Stimulated activated naive CD8-positive, alpha-beta T cell treated with anti-CD3 and anti-CD28 coated beads, Interleukin-15, Interleukin-2, amounts not matched to agents 100 ng/mL and 50 ng/mL, for 24 hours (primary cell): ENCODE measurements at regions not wholly inside any gene's neighbourhood (a gene's known extent, or its start where the extent isn't known, plus 50 kb on each side); places are given as distances from the start of the nearest gene placed in this dataset.

Experiments used
- H3K27ac Mint-ChIP-seq: one replicate; pipeline ENCODE4 v1.8.0; 2021; ENCODE audit warnings: mild to moderate bottlenecking, mixed read lengths
- H3K27me3 Mint-ChIP-seq: one replicate; pipeline ENCODE4 v1.8.0; 2021; ENCODE audit warnings: mixed read lengths
- H3K36me3 Mint-ChIP-seq: one replicate; pipeline ENCODE4 v1.8.0; 2021; ENCODE audit warnings: low read depth, mixed read lengths
- H3K4me1 Mint-ChIP-seq: one replicate; pipeline ENCODE4 v1.8.0; 2021; ENCODE audit warnings: low read depth, mixed read lengths
- H3K4me3 Mint-ChIP-seq: one replicate; pipeline ENCODE4 v1.8.0; 2021; ENCODE audit warnings: mild to moderate bottlenecking, mixed read lengths
- H3K9me3 Mint-ChIP-seq: one replicate; pipeline ENCODE4 v1.8.0; 2021; ENCODE audit warnings: mixed read lengths

DNA sequence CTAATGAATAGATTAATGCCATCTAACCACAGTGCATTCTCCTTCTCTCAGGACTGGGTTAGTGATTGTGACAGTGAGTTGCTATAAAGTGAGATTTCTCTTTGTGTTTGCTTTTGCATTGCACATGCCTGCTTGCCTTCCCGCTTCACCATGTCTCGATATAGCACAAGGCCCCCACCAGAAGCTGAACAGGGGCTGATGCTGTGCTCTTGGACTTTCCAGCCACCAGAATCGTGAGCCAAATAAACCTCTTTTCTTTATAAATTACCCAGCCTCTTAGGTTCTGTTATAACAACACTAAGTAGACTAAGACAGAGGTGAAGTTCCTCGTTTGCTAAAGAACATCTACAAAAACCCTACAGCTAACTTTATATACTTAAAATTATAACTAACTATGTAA lies 173.0 kb downstream of the KIF26A start:
- no peaks in the 10 kb centered on the region for H3K36me3 Mint-ChIP-seq
- H3K9me3 Mint-ChIP-seq: no peaks in the 10 kb centered on the region
- no peaks in the 10 kb centered on the region for H3K4me1 Mint-ChIP-seq
- no peak overlapping the region for H3K4me3 Mint-ChIP-seq
- no peaks in the 10 kb centered on the region for H3K27me3 Mint-ChIP-seq
- no peak overlapping the region for H3K27ac Mint-ChIP-seq

DNA sequence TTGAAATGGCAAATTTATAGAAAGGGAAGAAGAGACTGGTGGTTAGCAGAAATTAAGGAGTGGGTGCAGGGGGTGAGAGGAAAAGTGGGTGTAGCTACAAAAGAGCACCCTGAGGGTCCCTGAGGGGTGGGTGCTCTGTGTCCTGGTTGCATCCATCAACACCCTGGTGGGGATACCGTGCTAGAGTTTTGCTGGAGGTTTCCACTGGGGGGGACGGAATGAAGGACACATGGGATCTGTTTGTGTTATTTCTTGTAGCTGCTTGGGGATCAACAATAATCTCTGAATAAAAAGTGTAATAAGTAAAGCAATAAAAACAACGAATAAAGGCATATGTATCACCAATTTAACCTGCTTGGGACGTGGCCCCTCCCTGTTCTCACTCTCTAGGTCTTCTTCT lies 175.3 kb downstream of the KIF26A start:
- no peaks in the 10 kb centered on the region for H3K9me3 Mint-ChIP-seq
- H3K4me3 Mint-ChIP-seq: no peak overlapping the region
- H3K27me3 Mint-ChIP-seq: no peaks in the 10 kb centered on the region
- H3K36me3 Mint-ChIP-seq: no peaks in the 10 kb centered on the region
- H3K4me1 Mint-ChIP-seq: no peaks in the 10 kb centered on the region
- no peak overlapping the region for H3K27ac Mint-ChIP-seq

DNA sequence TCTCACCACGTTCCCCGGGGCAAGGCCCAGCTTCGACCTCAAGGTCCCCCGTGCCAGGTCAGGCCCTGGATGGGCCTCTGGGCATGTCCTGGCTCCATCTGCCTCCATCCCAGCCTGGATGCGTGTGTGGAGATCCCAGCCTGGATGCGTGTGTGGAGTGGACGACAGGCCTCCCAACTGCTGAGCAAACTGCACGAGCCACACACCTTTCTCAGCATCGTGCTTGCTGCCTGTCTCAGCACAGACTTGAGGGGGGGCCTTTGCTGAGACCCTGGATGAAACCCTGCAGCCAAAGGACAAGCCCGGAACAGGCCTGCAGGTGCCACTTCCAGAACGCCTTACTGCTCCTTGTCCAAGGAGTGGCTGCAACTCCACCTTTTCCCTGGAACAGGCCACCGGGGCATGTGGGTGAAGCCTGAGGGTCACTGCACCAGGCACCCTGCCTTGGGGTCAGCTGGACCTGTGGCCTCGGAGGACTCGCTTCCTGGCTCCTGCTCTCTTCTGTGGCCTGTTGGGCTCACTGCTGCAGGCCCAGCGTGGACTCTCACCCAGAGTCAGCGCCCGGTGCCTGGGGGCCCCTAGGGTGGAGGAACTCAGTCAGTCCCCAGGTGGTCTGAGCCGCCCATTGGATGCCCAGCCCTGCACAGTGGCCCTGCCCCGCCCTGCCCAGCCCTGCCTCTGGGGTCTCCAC lies 176.0 kb downstream of the KIF26A start:
- Mint-ChIP-seq H3K27me3 (no peaks in the 10 kb centered on the region), H3K27ac (no peak overlapping the region), H3K36me3 (no peaks in the 10 kb centered on the region), H3K9me3 (no peaks in the 10 kb centered on the region), H3K4me1 (no peaks in the 10 kb centered on the region), H3K4me3 (no peak overlapping the region)

DNA sequence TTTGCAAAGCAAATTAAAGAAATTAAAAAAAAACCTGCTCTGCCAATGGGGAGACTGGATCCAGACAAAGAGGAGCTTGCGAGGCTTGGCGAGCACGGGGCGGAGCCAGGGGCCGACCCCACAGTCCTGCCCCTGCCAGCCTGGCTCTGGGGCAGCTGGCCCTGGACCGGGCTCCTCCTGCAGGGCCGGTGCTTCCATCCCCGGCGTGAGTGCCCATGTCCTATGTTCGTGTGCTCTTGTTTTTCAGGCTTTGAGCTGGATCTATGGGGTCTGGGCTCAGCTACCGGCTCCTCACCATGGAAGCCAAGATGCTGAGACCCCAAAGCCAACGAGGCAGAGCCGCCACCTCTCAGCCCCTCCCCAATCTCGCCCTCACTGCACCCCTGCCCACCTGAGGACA lies 176.8 kb downstream of the KIF26A start:
- Mint-ChIP-seq H3K4me3 (no peak overlapping the region), H3K9me3 (no peaks in the 10 kb centered on the region), H3K27ac (no peak overlapping the region), H3K27me3 (no peaks in the 10 kb centered on the region), H3K36me3 (no peaks in the 10 kb centered on the region), H3K4me1 (no peaks in the 10 kb centered on the region)

DNA sequence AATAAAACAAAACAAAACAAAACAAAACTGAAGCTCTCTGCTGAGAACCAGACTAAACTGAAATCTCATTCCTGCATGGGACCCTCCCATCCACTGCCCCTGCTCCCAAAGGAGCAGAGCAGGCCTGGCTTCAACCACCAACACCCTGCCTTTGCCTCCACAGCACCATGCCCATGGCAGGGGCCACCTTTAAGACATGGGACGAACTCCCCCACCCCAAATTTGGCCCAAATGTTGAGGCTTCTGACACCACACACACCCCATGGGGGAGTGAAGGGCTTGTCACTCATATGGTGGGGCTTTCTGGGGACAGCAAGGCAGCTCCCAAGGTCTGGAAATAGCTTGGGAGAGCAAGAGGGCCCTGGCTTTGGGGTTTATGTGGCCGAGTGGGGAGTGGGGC lies 177.2 kb downstream of the KIF26A start:
- no peaks in the 10 kb centered on the region for H3K27me3 Mint-ChIP-seq
- H3K36me3 Mint-ChIP-seq: no peaks in the 10 kb centered on the region
- no peaks in the 10 kb centered on the region for H3K4me1 Mint-ChIP-seq
- no peak overlapping the region for H3K27ac Mint-ChIP-seq
- H3K9me3 Mint-ChIP-seq: no peaks in the 10 kb centered on the region
- no peak overlapping the region for H3K4me3 Mint-ChIP-seq

DNA sequence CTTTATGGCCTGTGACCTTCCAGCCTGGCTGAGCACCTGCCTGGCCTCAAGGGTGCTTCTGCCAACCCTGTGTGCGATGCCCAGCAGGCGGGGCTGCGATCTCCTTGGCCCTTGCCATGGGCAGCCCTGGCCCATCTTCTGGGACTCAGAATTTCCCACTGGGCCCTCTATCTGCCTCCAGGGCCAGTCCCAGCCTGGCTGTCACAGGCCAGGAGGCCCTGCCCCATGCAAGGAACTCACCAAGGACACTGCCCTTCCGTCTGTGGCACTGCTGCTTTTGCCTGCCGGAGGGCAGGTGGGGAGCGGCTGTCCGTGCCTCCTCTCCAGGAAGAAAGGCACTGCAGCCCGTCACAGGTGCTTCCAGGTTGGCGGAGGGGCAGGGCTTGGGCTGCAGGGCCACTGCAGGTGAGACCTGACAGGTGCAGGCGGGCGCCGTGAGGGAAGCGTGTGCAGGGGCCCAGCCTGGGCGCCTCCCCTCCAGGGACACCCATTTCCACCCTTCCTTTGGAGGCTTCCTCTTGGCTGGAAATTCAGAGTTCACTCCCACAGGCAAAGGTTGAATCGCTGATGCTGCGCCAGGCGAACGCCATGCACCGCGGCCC lies 177.8 kb downstream of the KIF26A start:
- H3K4me3 Mint-ChIP-seq: no peak overlapping the region
- no peaks in the 10 kb centered on the region for H3K36me3 Mint-ChIP-seq
- peaks cover 4% of the 10 kb centered on the region for H3K27me3 Mint-ChIP-seq
- H3K4me1 Mint-ChIP-seq: no peaks in the 10 kb centered on the region
- no peaks in the 10 kb centered on the region for H3K9me3 Mint-ChIP-seq
- H3K27ac Mint-ChIP-seq: no peak overlapping the region

DNA sequence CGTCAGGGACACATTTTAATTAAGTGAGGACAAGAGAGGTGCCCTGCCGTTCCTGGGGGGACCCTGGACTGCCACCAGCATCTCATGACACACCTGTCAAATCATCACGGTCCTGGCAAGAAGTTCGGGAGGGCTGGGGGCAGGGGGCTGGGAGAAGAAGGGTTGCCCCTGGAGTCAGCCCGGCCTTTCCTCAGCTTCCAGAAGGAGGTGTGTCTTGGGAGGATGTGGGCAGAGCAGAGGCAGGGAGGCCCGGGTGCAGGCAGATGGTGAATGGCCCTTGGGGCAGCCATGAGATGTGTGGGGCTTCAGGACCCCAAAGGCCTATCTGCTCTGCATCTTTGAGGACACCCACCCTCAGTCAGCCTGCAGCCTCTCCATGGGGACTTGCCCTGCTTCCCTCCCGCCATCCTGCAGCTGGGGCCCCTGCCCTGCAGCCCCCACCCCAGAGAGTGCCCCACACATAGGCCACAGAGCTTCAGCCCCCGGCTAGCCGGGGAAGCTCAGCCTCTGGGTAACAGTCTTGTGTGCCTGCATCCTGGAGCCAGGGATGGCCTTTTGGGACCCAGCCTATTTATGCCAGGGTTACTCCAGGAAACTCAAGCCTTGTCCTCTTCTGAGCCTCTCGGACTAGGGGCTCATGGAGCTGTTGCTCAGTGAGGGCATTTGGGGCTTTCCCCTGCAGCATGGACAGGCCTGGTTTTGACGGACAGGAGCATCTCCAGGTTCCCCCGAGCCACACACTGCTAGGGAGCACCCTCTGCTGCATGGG lies 178.5 kb downstream of the KIF26A start:
- no peak overlapping the region for H3K27ac Mint-ChIP-seq

DNA sequence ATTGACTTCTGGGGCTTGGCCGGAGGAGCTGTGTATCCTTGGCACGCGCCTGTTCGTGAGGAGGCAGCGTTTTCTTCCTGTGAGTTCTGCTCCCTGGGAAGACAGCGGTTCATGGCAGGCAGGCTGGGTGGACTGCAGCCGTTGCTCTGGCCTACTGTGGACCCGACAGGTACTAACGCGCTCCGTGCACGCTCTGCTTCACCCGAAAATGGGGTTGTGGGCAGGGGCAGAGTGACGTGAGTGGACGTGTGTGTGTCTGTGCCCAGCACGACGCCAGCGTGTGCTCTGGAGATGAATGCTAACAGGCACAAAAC lies 179.1 kb downstream of the KIF26A start:
- Mint-ChIP-seq H3K4me3 (no peak overlapping the region), H3K9me3 (no peaks in the 10 kb centered on the region), H3K27me3 (peaks cover 4% of the 10 kb centered on the region), H3K27ac (no peak overlapping the region), H3K4me1 (no peaks in the 10 kb centered on the region), H3K36me3 (no peaks in the 10 kb centered on the region)

More for the DNA sequence above, 178.5 kb downstream of the KIF26A start:
- Mint-ChIP-seq H3K9me3 (no peaks in the 10 kb centered on the region), H3K4me1 (no peaks in the 10 kb centered on the region), H3K36me3 (no peaks in the 10 kb centered on the region), H3K27me3 (peaks cover 4% of the 10 kb centered on the region), H3K4me3 (no peak overlapping the region)

DNA sequence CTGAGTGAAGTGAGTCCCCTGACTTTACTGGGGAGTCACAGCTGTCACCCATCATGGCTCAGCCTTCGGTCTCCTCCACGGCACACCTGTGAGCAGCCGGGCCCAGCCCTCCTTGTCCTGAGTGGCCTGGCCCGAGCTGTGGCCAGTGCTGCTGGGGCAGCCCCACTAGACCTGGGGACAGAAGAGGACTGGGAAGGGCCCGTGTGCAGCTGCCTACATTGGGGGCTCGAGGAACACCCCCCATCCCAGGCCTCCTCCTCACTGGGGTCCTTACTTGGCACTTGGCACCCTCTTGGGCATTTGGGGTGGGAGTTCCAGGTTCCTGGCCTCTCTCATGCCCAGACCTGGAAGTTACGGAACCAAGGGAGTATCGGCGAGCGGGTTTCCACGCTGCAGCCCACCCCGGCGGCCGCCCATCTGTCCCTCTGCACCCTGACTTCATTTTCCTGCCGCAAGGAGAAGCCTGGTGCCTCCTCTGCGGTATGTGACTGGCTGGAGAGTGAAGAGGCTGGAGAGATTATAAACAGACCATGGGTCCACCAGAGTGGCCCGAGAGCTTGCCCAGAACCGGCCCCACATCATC lies 179.7 kb downstream of the KIF26A start:
- Mint-ChIP-seq H3K4me1 (no peaks in the 10 kb centered on the region), H3K36me3 (no peaks in the 10 kb centered on the region), H3K27ac (no peak overlapping the region), H3K27me3 (peaks cover 4% of the 10 kb centered on the region), H3K4me3 (no peak overlapping the region), H3K9me3 (no peaks in the 10 kb centered on the region)

DNA sequence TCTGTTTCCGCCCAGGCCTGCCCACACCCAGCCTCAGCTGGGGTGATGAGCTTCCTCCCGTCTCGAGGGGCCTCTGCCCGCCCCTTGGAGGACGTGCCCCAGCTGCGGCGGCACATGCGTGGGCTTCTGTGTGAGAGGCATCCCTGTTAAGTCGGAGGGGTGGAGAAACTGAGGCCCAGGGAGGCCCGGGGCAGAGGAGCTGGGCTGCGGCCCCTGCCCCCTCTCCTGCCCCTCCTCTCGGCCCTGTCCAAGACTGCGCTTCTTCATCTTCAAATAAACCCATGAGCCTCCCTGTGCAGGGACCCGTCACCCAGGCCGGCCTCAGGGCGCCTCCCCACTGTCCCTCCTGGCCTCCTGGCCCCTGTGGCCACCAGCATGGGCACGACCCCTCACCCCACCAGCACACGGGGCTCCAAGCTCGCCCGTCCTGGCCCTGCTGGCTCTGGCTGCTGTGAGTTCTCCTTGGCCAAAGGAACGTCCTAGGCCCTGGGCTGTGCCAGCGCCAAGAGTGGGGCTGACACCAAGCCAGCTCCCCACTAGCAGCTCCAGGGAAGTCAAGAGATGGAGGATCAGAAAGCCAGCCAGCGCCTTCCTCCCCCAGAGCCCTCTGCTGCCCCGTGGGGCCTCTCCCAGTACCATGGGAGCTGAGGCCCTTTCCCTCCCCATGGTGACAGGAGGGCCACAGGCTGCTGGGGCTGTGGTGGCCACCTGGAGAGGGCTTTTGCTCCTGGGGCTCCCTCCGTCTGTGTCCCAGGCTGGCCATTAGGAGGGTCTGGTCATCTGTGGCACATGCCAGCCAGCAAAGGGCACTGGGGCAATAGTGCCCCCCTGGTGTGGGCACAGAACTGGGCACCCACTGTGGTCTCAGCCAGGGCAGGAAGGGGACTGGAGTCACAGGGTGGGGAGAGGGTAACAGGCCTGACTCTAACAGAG lies 180.4 kb downstream of the KIF26A start:
- Mint-ChIP-seq H3K36me3 (no peaks in the 10 kb centered on the region), H3K9me3 (no peaks in the 10 kb centered on the region), H3K27me3 (peaks cover 4% of the 10 kb centered on the region), H3K27ac (no peak overlapping the region), H3K4me3 (no peak overlapping the region), H3K4me1 (no peaks in the 10 kb centered on the region)

DNA sequence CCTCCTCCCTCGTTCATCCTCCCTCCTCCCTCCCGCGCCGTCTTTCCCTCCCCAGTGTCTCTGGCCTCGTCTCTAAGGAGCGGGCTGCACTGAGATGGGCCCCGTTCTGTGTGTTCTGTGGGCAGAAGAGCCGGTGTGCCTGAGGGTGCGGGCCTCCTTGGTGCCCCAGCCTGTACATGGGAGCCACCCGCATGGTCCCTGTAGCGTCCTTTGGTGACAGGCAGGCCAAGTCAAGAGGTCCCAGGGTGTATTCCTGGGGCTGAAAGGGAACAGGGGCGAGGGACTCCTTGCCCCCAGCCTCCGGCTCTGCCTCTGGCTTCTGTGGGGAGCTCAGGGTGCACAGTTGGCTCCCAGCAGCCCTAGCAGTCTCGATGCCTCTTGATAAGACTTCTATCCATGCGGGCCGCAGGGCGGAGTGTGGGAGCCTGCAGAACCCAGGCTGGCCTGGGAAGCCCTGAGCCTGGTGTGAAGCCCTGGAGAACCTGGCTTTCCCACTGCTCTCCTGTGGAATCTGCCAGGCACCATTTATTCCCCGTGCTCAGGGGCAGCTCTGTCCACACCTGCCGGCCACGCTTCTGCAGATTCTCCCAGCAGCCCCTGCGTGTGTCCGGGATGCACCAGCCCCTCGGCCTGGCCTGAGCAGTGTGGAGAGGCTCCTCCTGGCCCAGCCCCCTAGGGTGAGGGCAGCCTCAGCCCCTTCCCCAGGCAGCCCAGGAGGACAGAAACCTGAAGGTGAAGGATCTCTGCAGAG lies 181.3 kb downstream of the KIF26A start:
- Mint-ChIP-seq H3K27me3 (peaks cover 4% of the 10 kb centered on the region), H3K9me3 (no peaks in the 10 kb centered on the region), H3K4me1 (no peaks in the 10 kb centered on the region), H3K36me3 (no peaks in the 10 kb centered on the region), H3K4me3 (no peak overlapping the region), H3K27ac (no peak overlapping the region)

DNA sequence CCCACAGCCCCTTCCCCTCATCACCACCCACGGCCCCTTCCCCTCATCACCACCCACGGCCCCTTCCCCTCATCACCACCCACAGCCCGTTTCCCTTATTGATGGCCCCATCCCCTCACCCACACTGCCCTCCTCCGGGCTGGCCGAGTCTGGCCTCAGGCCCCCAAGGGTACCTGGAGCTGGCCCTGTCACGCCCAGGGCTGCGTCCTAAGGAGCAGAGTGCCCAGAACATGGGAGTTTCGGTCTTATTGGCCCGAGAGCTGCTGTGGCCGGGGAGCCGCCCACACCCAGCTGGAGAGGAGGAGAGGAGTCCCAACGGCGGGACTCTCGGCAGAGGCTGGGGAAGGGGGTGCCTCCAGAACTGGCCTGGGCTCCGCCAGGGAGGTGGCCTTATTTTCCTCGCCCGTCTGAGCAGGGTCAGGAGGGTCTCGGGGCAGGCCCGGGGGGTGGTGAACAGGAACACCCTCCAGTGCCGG lies 182.3 kb downstream of the KIF26A start:
- no peaks in the 10 kb centered on the region for H3K36me3 Mint-ChIP-seq
- H3K4me1 Mint-ChIP-seq: no peaks in the 10 kb centered on the region
- no peak overlapping the region for H3K4me3 Mint-ChIP-seq
- H3K27ac Mint-ChIP-seq: no peak overlapping the region
- H3K9me3 Mint-ChIP-seq: no peaks in the 10 kb centered on the region
- H3K27me3 Mint-ChIP-seq: peaks cover 4% of the 10 kb centered on the region

DNA sequence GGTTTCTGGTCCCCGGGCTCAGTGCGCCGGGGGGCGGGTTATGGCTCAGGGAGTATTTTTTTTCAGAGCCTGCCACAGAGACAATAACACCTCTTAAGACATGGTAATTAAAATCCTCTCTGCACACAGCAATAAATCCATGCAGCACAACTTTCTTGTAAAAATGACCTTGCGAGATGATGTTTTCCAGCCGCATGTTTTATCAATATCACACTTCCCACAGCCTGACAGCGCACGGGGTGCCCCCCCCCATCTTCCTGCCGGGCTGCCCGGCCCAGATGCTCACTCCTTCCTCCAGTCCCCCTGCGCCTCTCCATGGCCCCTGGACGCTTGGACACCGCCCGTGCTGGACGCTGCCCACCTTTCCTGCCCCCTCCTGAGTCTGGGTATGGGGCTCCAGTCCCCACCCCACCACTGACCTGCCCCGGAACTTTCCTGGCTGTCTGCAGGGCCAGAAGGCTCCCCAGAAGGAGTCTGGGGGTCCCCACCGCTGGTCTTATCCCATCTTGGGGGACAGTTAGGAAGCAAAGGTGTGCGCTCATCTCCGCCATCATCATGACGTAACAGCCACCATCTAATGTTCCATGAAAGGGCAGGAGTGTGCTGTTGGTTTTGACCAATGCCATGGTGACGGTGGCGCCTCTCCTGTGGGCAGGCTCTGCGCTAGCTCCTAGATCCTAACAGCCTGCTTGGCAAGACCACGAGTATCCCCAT lies 182.9 kb downstream of the KIF26A start:
- no peak overlapping the region for H3K27ac Mint-ChIP-seq
- H3K27me3 Mint-ChIP-seq: peaks cover 4% of the 10 kb centered on the region
- no peaks in the 10 kb centered on the region for H3K9me3 Mint-ChIP-seq
- no peak overlapping the region for H3K4me3 Mint-ChIP-seq
- no peaks in the 10 kb centered on the region for H3K36me3 Mint-ChIP-seq
- H3K4me1 Mint-ChIP-seq: no peaks in the 10 kb centered on the region
